ENCODE measurements at regions not wholly inside any gene's neighbourhood (a gene's known extent, or its start where the extent isn't known, plus 50 kb on each side); places are given as distances from the start of the nearest gene placed in this dataset.

GRCh38 chr4:142977182-142977581 is 131.1 kb upstream of the INPP4B start:
- no peak for DNase-seq (ENCODE audit: extremely low spot score)
- ChIA-PET CTCF (no interaction called here), POLR2A (no interaction called here)
- no peak for TF ChIP-seq CTCF (IDR thresholded peaks at IDR 0.05; ENCODE audit: control extremely low read depth, extremely low read depth, low read depth, missing control alignments)

DNA sequence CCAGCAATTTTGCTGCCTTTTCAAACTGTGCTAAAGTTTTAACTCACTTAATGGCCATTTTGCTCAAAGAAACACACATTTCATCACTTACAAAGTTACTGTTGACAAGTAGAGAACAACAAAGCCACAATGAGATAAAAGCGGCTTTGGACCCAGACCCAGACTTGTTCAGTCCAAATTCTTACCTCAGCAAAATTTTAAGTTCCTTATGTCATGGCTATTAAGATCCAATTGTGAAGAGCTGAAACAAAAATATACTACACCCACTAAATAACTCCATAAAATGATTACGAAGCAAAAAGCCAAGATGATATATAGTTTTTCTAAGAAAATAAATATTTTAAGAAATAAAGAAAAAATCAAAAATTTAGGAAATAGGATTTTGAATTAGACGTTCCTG is 137.0 kb upstream of the INPP4B start:
- CTCF ChIA-PET = interaction anchor here (1.4 kb wide), 1 partner anchor 10 kb away, joined by 5 read pairs; no protein-coding TSS in a partner anchor

GRCh38 chr4:142983589-142983988 is 137.5 kb upstream of the INPP4B start:
- no peak for DNase-seq (ENCODE audit: extremely low spot score)
- ChIA-PET CTCF (interaction anchor here (1.4 kb wide), 1 partner anchor 10 kb away, joined by 5 read pairs; no protein-coding TSS in a partner anchor), POLR2A (no interaction called here)
- no peak for TF ChIP-seq CTCF (IDR thresholded peaks at IDR 0.05; ENCODE audit: control extremely low read depth, extremely low read depth, low read depth, missing control alignments)

More for the DNA sequence above, 137.0 kb upstream of the INPP4B start:
- DNase-seq (ENCODE audit: extremely low spot score) = no peak
- no peak for TF ChIP-seq CTCF (IDR thresholded peaks at IDR 0.05; ENCODE audit: control extremely low read depth, extremely low read depth, low read depth, missing control alignments)
- POLR2A ChIA-PET = no interaction called here

GRCh38 chr4:142984871-142985585 is 138.9 kb upstream of the INPP4B start:
- POLR2A ChIA-PET = no interaction called here
- CTCF ChIA-PET = interaction anchor here (1.0 to 1.3 kb wide), 3 partner anchors 11 to 42 kb away, joined by 3 to 4 read pairs (median 3); no protein-coding TSS in a partner anchor
- no peak for TF ChIP-seq CTCF (IDR thresholded peaks at IDR 0.05; ENCODE audit: control extremely low read depth, extremely low read depth, low read depth, missing control alignments)
- no peak for DNase-seq (ENCODE audit: extremely low spot score)

GRCh38 chr4:143016171-143016570 is 168.5 kb upstream of the USP38 start:
- ChIA-PET POLR2A (no interaction called here), CTCF (no interaction called here)
- DNase-seq (ENCODE audit: extremely low spot score) = no peak
- TF ChIP-seq CTCF (IDR thresholded peaks at IDR 0.05; ENCODE audit: control extremely low read depth, extremely low read depth, low read depth, missing control alignments) = no peak

GRCh38 chr4:143017210-143017609 is 167.5 kb upstream of the USP38 start:
- ChIA-PET CTCF (no interaction called here), POLR2A (no interaction called here)
- no peak for DNase-seq (ENCODE audit: extremely low spot score)
- TF ChIP-seq CTCF (IDR thresholded peaks at IDR 0.05; ENCODE audit: control extremely low read depth, extremely low read depth, low read depth, missing control alignments) = no peak

Data from GM10248 (cell line).